ENCODE measurements at regions not wholly inside any gene's neighbourhood (a gene's known extent, or its start where the extent isn't known, plus 50 kb on each side); places are given as distances from the start of the nearest gene placed in this dataset.

DNA sequence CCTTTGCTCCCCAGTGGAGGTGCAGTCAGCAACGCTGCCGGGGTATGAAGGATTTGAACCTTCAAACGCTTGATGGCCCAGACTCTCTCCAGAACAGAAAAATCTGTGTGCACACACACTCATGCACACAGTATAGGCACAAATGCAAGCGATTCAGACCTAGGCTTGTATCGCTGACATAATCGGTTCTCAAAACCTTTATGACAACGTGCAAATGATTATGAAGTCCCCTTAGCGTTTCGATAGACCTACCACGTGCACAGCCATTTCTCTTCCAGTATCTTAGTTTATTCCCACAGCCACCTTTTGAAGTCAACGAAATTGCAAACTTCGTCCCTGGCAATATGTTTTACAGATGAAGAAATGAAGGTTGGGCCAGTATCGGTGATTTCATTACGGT lies 138.9 kb upstream of the MYCN start:
- Mint-ChIP-seq H3K9me3 (peaks cover 8% of the 10 kb centered on the region; the same call in 1 of the 2 replicates), H3K27me3 (ENCODE audit: insufficient read depth) (peaks cover 4% of the 10 kb centered on the region; the same call in 1 of the 2 replicates), H3K4me3 (no peak overlapping the region), H3K4me1 (ENCODE audit: low read depth) (no peaks in the 10 kb centered on the region), H3K27ac (no peak overlapping the region), H3K36me3 (ENCODE audit: low read depth) (no peaks in the 10 kb centered on the region)
- DNase-seq = no peak
- TF ChIP-seq, protein P1, sequence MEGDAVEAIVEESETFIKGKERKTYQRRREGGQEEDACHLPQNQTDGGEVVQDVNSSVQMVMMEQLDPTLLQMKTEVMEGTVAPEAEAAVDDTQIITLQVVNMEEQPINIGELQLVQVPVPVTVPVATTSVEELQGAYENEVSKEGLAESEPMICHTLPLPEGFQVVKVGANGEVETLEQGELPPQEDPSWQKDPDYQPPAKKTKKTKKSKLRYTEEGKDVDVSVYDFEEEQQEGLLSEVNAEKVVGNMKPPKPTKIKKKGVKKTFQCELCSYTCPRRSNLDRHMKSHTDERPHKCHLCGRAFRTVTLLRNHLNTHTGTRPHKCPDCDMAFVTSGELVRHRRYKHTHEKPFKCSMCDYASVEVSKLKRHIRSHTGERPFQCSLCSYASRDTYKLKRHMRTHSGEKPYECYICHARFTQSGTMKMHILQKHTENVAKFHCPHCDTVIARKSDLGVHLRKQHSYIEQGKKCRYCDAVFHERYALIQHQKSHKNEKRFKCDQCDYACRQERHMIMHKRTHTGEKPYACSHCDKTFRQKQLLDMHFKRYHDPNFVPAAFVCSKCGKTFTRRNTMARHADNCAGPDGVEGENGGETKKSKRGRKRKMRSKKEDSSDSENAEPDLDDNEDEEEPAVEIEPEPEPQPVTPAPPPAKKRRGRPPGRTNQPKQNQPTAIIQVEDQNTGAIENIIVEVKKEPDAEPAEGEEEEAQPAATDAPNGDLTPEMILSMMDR (IDR thresholded peaks at IDR 0.05) = no peak

DNA sequence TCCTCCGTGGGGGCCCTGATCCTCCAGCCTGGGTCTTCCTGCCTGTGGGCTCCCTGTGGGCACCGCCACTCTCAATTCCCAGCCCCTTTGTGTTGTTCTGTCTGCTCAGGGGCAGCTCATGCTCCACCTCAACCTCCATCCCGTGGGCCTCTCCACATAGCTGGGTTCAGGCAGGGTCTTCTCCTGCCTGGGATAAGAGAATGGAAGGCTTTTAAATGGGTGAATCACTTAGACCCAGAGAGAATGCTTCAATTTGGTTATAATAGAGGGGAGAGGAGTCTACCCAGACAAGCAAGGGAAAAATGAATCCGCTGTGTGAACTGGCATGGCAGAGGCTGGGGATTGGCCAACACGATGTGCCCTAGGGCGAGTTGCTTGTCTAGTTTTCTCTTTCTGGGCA lies 138.4 kb upstream of the MYCN start:
- no peak for DNase-seq
- no peaks in the 10 kb centered on the region for H3K36me3 Mint-ChIP-seq (ENCODE audit: low read depth)
- H3K9me3 Mint-ChIP-seq = peaks cover 8% of the 10 kb centered on the region; the same call in 1 of the 2 replicates
- no peak overlapping the region for H3K4me3 Mint-ChIP-seq
- H3K27ac Mint-ChIP-seq = no peak overlapping the region
- no peaks in the 10 kb centered on the region for H3K4me1 Mint-ChIP-seq (ENCODE audit: low read depth)
- TF ChIP-seq, protein P1 (IDR thresholded peaks at IDR 0.05) = no peak
- peaks cover 4% of the 10 kb centered on the region; the same call in 1 of the 2 replicates for H3K27me3 Mint-ChIP-seq (ENCODE audit: insufficient read depth)

DNA sequence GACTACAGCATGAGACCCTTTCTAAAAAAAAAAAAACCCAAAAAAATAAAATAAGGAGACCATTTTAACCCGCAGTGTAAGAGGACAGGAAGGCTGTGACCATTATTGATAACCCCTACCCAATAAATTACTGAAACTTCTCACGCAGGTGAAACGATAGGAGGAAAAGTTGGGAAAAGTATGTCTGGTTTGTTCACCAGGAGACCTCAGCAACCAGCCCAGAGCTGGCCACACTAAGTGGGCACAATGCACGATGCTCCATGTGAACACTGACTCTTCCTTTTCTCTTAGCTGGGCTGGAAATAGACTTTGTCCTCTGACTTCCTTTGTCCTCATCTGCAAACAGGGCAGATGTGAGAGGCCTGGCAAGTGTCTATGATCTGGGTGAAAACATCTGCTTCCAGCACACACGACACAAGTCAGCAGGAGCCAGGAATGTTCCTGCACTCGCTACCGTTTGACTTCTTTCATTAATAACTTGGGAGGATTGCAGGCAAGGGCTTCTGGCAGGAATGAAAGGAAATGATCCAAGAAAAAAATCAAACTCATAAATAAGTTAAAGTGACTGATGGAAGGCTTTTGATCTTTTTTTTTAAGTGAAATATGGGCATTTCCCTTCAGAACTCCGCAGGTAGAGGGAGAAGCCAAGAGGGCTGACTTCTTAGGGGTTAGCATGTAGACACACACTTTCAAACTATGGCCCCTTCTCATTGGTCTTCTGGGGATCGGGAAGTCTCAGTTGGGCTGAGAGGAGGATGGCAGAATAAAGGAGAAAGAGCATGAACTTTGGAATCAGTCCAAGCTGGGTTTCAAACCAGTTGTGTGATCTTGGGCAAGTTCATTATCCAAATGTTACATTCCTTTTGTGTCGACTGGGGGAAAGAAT lies 137.4 kb upstream of the MYCN start:
- Mint-ChIP-seq H3K27ac (no peak overlapping the region), H3K27me3 (ENCODE audit: insufficient read depth) (peaks cover 4% of the 10 kb centered on the region; the same call in 1 of the 2 replicates), H3K4me3 (no peak overlapping the region), H3K36me3 (ENCODE audit: low read depth) (no peaks in the 10 kb centered on the region), H3K4me1 (ENCODE audit: low read depth) (no peaks in the 10 kb centered on the region), H3K9me3 (peaks cover 8% of the 10 kb centered on the region; the same call in 1 of the 2 replicates)
- TF ChIP-seq, protein P1 (IDR thresholded peaks at IDR 0.05) = no peak
- no peak for DNase-seq

DNA sequence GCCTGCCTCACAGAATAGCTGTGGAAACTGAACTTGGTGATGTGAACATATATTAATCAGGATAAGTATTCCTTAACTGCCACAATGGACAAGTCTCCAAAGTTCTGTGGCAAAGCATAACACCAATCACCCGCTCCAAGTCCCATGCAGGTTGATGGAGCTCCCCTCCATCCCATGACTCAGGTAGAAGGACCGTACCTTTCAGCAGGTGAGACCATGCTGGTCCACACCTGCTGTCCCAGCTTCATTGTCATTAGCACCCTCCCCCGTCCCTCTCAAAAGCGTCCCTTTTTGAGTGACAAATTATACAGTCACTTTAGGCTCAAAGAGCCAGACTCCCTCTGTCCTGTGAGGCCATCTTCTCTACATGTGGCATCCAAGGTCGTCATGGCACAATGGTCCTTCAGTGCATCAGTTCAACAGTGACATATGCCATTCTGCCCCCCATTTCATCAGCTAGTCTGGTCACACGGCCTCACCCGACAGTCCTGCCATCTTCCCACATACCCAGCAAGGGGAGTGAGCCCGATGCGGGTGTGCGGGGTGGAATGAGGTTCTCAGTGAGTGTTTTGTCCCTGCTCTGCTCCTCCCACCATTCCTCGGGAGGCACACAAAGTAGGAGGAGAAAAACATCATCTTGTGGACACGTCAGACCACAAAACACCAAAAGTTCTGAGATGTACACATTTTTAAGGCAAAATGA lies 136.7 kb upstream of the MYCN start:
- peaks cover 6% of the 10 kb centered on the region; the same call in 1 of the 2 replicates for H3K27me3 Mint-ChIP-seq (ENCODE audit: insufficient read depth)
- TF ChIP-seq, protein P1 (IDR thresholded peaks at IDR 0.05) = no peak
- no peaks in the 10 kb centered on the region for H3K36me3 Mint-ChIP-seq (ENCODE audit: low read depth)
- no peaks in the 10 kb centered on the region for H3K4me1 Mint-ChIP-seq (ENCODE audit: low read depth)
- H3K4me3 Mint-ChIP-seq = no peak overlapping the region
- DNase-seq = no peak
- peaks cover 8% of the 10 kb centered on the region; the same call in 1 of the 2 replicates for H3K9me3 Mint-ChIP-seq
- H3K27ac Mint-ChIP-seq = no peak overlapping the region

DNA sequence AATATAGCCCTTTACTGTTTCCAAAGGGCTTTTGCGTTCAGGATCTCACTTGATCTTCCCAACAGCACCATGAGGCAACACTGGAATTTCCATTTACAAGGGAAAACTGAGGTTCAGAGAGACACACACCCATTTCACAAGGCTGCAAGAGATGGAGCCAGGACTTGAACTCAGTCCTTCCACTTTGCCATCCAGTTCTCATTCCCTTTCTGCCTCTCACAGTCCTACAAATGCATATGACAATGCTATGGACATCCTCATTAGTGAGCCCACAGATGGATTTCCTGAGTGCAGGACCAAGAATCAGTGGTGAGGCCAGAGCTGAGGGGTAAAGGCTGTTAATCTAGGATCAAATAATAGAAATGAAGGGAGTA lies 136.1 kb upstream of the MYCN start:
- Mint-ChIP-seq H3K4me1 (ENCODE audit: low read depth) (no peaks in the 10 kb centered on the region), H3K27ac (no peak overlapping the region), H3K9me3 (peaks cover 8% of the 10 kb centered on the region; the same call in 1 of the 2 replicates), H3K4me3 (no peak overlapping the region), H3K27me3 (ENCODE audit: insufficient read depth) (peaks cover 6% of the 10 kb centered on the region; the same call in 1 of the 2 replicates), H3K36me3 (ENCODE audit: low read depth) (no peaks in the 10 kb centered on the region)
- no peak for DNase-seq
- TF ChIP-seq, protein P1 (IDR thresholded peaks at IDR 0.05) = no peak
